ENCODE measurements at regions not wholly inside any gene's neighbourhood (a gene's known extent, or its start where the extent isn't known, plus 50 kb on each side); places are given as distances from the start of the nearest gene placed in this dataset.

GRCh38 chr4:177092807-177093206 is 216.9 kb upstream of the NEIL3 start:
- WGBS, 4 donors: 90 to 92% (median 91%) methylated on average over 2 of the region's 2 CpGs
- no peak overlapping the region for H3K4me3 ChIP-seq
- ATAC-seq: no peak
- TF ChIP-seq POLR2A (IDR thresholded peaks at IDR 0.05) (no peak), CTCF (IDR thresholded peaks at IDR 0.05) (no peak)
- H3K9me3 ChIP-seq: no peaks in the 10 kb centered on the region
- intact Hi-C loops (cut with DNase I): no loop called here
- H3K27me3 ChIP-seq: no peaks in the 10 kb centered on the region
- no peaks in the 10 kb centered on the region for H3K36me3 ChIP-seq
- peaks cover 0 to 3% (median 0%) of the 10 kb centered on the region in 12 donors for H3K4me1 ChIP-seq
- H3K27ac ChIP-seq: no peak overlapping the region
- DNase-seq: no peak

- TF ChIP-seq CTCF (IDR thresholded peaks at IDR 0.05): no peak
- no peak for TF ChIP-seq POLR2A (IDR thresholded peaks at IDR 0.05)
- intact Hi-C loops (cut with DNase I): no loop called here
Measured at GRCh38 chr4:177093964-177094363, 215.7 kb upstream of the NEIL3 start.

GRCh38 chr4:177097291-177097690 is 212.4 kb upstream of the NEIL3 start:
- no peak overlapping the region for H3K4me3 ChIP-seq
- DNase-seq: no peak
- H3K9me3 ChIP-seq: no peaks in the 10 kb centered on the region
- TF ChIP-seq POLR2A (IDR thresholded peaks at IDR 0.05): no peak
- TF ChIP-seq CTCF (IDR thresholded peaks at IDR 0.05): no peak
- no peaks in the 10 kb centered on the region for H3K27me3 ChIP-seq
- H3K36me3 ChIP-seq: no peaks in the 10 kb centered on the region
- peaks cover 0 to 3% (median 0%) of the 10 kb centered on the region in 12 donors for H3K4me1 ChIP-seq
- WGBS, 4 donors: 89 to 92% (median 91%) methylated on average over 6 of the region's 6 CpGs
- intact Hi-C loops (cut with DNase I): no loop called here
- no peak for ATAC-seq
- no peak overlapping the region for H3K27ac ChIP-seq

More at GRCh38 chr4:177093964-177094363, 215.7 kb upstream of the NEIL3 start:
- H3K4me3 ChIP-seq: no peak overlapping the region
- H3K27ac ChIP-seq: no peak overlapping the region
- H3K36me3 ChIP-seq: no peaks in the 10 kb centered on the region
- DNase-seq (no peak), ATAC-seq (no peak)
- H3K9me3 ChIP-seq: no peaks in the 10 kb centered on the region
- WGBS, 4 donors: 86 to 96% (median 86%) methylated on average over 1 of the region's 1 CpG
- no peaks in the 10 kb centered on the region for H3K27me3 ChIP-seq
- peaks cover 0 to 3% (median 0%) of the 10 kb centered on the region in 12 donors for H3K4me1 ChIP-seq

GRCh38 chr4:177099211-177099610 is 210.5 kb upstream of the NEIL3 start:
- no peak for DNase-seq
- H3K9me3 ChIP-seq: no peaks in the 10 kb centered on the region
- no peak for ATAC-seq
- 92 to 95% (median 93%) methylated on average over 6 of the region's 6 CpGs for WGBS, 4 donors
- TF ChIP-seq CTCF (IDR thresholded peaks at IDR 0.05) (no peak), POLR2A (IDR thresholded peaks at IDR 0.05) (no peak)
- H3K4me3 ChIP-seq: no peak overlapping the region
- H3K27ac ChIP-seq: no peak overlapping the region
- intact Hi-C loops (cut with DNase I): no loop called here
- H3K4me1 ChIP-seq: no peaks in the 10 kb centered on the region
- H3K27me3 ChIP-seq: no peaks in the 10 kb centered on the region
- no peaks in the 10 kb centered on the region for H3K36me3 ChIP-seq

Measured in heart left ventricle (tissue), 16 donors.